ENCODE measurements at regions not wholly inside any gene's neighbourhood (a gene's known extent, or its start where the extent isn't known, plus 50 kb on each side); places are given as distances from the start of the nearest gene placed in this dataset.

DNA sequence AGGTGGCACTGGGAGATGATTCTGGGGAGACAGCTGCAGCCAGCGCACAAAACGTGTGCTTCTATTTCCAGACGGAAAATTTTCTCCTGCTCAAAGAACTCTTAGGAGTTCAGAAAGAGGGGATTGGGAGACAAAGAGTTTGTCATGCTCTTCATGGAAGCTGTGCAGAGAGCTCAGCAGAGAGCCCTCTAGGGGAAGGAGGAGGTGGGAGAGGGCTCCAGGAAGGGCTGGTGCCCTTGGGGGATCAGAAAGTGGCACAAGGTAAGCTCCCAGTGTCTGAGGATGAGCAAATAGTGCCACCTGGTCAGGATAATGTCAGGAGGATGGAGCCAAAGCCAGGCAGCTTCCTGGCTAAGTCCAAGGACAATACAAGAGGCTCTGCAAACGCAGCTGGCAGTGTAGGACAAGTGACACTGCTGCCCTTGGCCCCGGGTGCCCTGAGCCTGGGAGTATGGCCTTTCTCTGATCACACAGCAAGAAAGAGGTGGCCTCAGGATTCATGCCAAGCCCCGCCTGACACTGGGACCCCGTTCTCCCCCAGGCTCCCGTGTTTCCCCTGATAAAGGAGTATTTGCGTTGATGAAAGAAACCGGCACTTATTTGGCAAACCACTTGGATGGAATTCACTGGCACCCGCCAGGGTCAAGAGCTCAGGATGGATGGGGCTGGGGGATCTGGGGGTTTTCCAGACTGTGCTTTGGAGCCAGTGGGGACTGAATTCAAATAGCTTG lies 254.0 kb downstream of the PTPRU start:
- DNase-seq (ENCODE audit: low read depth in 1 of 2, low spot score in 1 of 2) (no peak), ATAC-seq (no peak), FAIRE-seq (no peak)
- no peak overlapping the region for H3K4me3 ChIP-seq
- ChIA-PET CTCF (no interaction called here), POLR2A (no interaction called here)
- H3K4me1 ChIP-seq: no peaks in the 10 kb centered on the region
- H3K9me3 ChIP-seq: no peaks in the 10 kb centered on the region
- H3K27ac ChIP-seq: no peak overlapping the region
- 31% methylated on average over 11 of the region's 11 CpGs for WGBS (ENCODE audit: missing lambda C conversion rate)
- TF ChIP-seq HDAC2 (IDR thresholded peaks at IDR 0.05) (no peak), ATOH8 (CRISPR knock-in tag; IDR thresholded peaks at IDR 0.05; ENCODE audit: low read depth) (no peak), EHF (CRISPR knock-in tag; IDR thresholded peaks at IDR 0.05) (no peak), CBX8 (IDR thresholded peaks at IDR 0.05) (no peak), FOSB (CRISPR knock-in tag; IDR thresholded peaks at IDR 0.05) (no peak), E2F6 (IDR thresholded peaks at IDR 0.05; ENCODE audit: borderline replicate concordance, low read depth) (no peak), ZFP36 (IDR thresholded peaks at IDR 0.05; ENCODE audit: borderline replicate concordance, partially characterized antibody) (no peak), RAD21 (conservative IDR thresholded peaks at IDR 0.05 in 1 of 2, IDR thresholded peaks at IDR 0.05 in 1 of 2) (no peak), KDM1A (IDR thresholded peaks at IDR 0.05; ENCODE audit: low read depth) (no peak), JUNB (IDR thresholded peaks at IDR 0.05) (no peak), BHLHE40 (IDR thresholded peaks at IDR 0.05; ENCODE audit: low read depth, low read length) (no peak), ZC3H11A (IDR thresholded peaks at IDR 0.05) (no peak), KDM5A (IDR thresholded peaks at IDR 0.05) (no peak), EHMT2 (IDR thresholded peaks at IDR 0.05; ENCODE audit: low read depth) (no peak), FOSL2 (IDR thresholded peaks at IDR 0.05) (no peak), FOSL2 (CRISPR knock-in tag; IDR thresholded peaks at IDR 0.05) (no peak), FOXS1 (CRISPR knock-in tag; IDR thresholded peaks at IDR 0.05) (no peak), SREBF2 (IDR thresholded peaks at IDR 0.05) (no peak), MAX (IDR thresholded peaks at IDR 0.05) (no peak)
- TF ChIP-seq, protein P1, sequence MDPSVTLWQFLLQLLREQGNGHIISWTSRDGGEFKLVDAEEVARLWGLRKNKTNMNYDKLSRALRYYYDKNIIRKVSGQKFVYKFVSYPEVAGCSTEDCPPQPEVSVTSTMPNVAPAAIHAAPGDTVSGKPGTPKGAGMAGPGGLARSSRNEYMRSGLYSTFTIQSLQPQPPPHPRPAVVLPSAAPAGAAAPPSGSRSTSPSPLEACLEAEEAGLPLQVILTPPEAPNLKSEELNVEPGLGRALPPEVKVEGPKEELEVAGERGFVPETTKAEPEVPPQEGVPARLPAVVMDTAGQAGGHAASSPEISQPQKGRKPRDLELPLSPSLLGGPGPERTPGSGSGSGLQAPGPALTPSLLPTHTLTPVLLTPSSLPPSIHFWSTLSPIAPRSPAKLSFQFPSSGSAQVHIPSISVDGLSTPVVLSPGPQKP (IDR thresholded peaks at IDR 0.05; ENCODE audit: low read depth, low read length): no peak
- TF ChIP-seq, protein P2, sequence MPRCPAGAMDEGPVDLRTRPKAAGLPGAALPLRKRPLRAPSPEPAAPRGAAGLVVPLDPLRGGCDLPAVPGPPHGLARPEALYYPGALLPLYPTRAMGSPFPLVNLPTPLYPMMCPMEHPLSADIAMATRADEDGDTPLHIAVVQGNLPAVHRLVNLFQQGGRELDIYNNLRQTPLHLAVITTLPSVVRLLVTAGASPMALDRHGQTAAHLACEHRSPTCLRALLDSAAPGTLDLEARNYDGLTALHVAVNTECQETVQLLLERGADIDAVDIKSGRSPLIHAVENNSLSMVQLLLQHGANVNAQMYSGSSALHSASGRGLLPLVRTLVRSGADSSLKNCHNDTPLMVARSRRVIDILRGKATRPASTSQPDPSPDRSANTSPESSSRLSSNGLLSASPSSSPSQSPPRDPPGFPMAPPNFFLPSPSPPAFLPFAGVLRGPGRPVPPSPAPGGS (IDR thresholded peaks at IDR 0.05): no peak
- no peak overlapping the region for H3K4me2 ChIP-seq

- ATAC-seq (no peak), DNase-seq (ENCODE audit: low read depth in 1 of 2, low spot score in 1 of 2) (no peak), FAIRE-seq (no peak)
- no peaks in the 10 kb centered on the region for H3K9me3 ChIP-seq
- WGBS (ENCODE audit: missing lambda C conversion rate): 39% methylated on average over 5 of the region's 5 CpGs
- CTCF ChIA-PET: no interaction called here
- no peak overlapping the region for H3K4me2 ChIP-seq
- H3K4me1 ChIP-seq: no peaks in the 10 kb centered on the region
- no peak overlapping the region for H3K27ac ChIP-seq
- TF ChIP-seq, protein P3, sequence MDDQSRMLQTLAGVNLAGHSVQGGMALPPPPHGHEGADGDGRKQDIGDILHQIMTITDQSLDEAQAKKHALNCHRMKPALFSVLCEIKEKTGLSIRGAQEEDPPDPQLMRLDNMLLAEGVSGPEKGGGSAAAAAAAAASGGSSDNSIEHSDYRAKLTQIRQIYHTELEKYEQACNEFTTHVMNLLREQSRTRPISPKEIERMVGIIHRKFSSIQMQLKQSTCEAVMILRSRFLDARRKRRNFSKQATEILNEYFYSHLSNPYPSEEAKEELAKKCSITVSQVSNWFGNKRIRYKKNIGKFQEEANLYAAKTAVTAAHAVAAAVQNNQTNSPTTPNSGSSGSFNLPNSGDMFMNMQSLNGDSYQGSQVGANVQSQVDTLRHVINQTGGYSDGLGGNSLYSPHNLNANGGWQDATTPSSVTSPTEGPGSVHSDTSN (IDR thresholded peaks at IDR 0.05): no peak
- TF ChIP-seq RARB (CRISPR knock-in tag; IDR thresholded peaks at IDR 0.05) (no peak), TFCP2L1 (CRISPR knock-in tag; IDR thresholded peaks at IDR 0.05) (no peak), JUNB (IDR thresholded peaks at IDR 0.05) (no peak), FOXS1 (CRISPR knock-in tag; IDR thresholded peaks at IDR 0.05) (no peak), POLR2AphosphoS2 (conservative IDR thresholded peaks at IDR 0.05; ENCODE audit: low read length) (no peak), EP300 (IDR thresholded peaks at IDR 0.05) (no peak), ESRRA (IDR thresholded peaks at IDR 0.05; ENCODE audit: borderline replicate concordance, low read length) (no peak), SREBF2 (IDR thresholded peaks at IDR 0.05) (no peak), ZFP36 (IDR thresholded peaks at IDR 0.05; ENCODE audit: borderline replicate concordance, partially characterized antibody) (no peak), NFE2L2 (conservative IDR thresholded peaks at IDR 0.05; ENCODE audit: low read length) (no peak)
- H3K4me3 ChIP-seq: no peak overlapping the region
- POLR2A ChIA-PET: no interaction called here
These were observed 253.1 kb downstream of the PTPRU start for GRCh38 chr1:29489471-29489870.
